K562 (cell line): ENCODE measurements at regions not wholly inside any gene's neighbourhood (a gene's known extent, or its start where the extent isn't known, plus 50 kb on each side); places are given as distances from the start of the nearest gene placed in this dataset.

Experiments
- ATAC-seq: fragments of 200-7000 bp; cut with Tn5 transposase; 3 replicates; pipeline ENCODE4 v1.9.1; 2020; ENCODE audit warnings: moderate library complexity
- BruUV-seq: library from RNA; stranded (reverse); fragments of 400-500 nt; replicated peaks from 2 replicates; lab custom pipeline; 2021; lab: Mats Ljungman, UMichigan
- CTCF ChIA-PET: fragments of 300-600 bp; formaldehyde crosslinking; extraction: SDS; loops from one replicate; lab custom pipeline; 2021; ENCODE audit warnings: low intra/inter-chr PET ratio; lab: Yijun Ruan, JAX
- POLR2A ChIA-PET: fragments of 300-600, 350-650 bp; sonication (Branson Sonifier 250); formaldehyde crosslinking; extraction: SDS; loops from one replicate; lab custom pipeline; 2021; ENCODE audit warnings: antibody characterized with exemption, inconsistent platforms; lab: Yijun Ruan, JAX
- DNase-seq, 4 experiments: peaks; one replicate each; pipeline versions ENCODE4 v3.0.0 to v3.0.0-alpha.2; 2011 to 2018; ENCODE audit warnings: low spot score in 3 of 4, mixed read lengths in 3 of 4; ENCODE audit errors: extremely low read depth in 1 of 4
- FAIRE-seq: peaks from 2 replicates; lab custom pipeline; 2011; peaks lifted over from hg19 to GRCh38; lab: Jason Lieb, UNC
- H2AFZ ChIP-seq: 2 replicates; pipeline ENCODE4 v1.6.0; 2011; ENCODE audit warnings: low read depth, low read length, control low read depth, inconsistent platforms
- H3K27ac ChIP-seq: fragments of 200-600 bp; 3 replicates; pipeline ENCODE4 v1.8.0; 2011; ENCODE audit warnings: low read depth, mild to moderate bottlenecking, control low read depth, inconsistent platforms, low read length, moderate library complexity, mixed read lengths; ENCODE audit errors: extremely low read depth
- H3K27me3 ChIP-seq, 2 experiments: fragments of 300-600 bp in 1 of 2; 2 replicates in 1 of 2; 3 replicates in 1 of 2; pipeline versions ENCODE4 v1.6.0 to v1.8.0; 2011; ENCODE audit warnings: inconsistent platforms in 2 of 2, low read length in 2 of 2, mild to moderate bottlenecking in 1 of 2, mixed read lengths in 1 of 2, moderate library complexity in 1 of 2; ENCODE audit not compliant: control insufficient read depth in 2 of 2, insufficient read depth in 2 of 2
- H3K36me3 ChIP-seq: fragments of 300-600 bp; 3 replicates; pipeline ENCODE4 v1.8.0; 2011; ENCODE audit warnings: mild to moderate bottlenecking, low read length, inconsistent platforms; ENCODE audit not compliant: control insufficient read depth, insufficient read depth
- H3K4me1 ChIP-seq, 2 experiments: fragments of 200-600 bp in 1 of 2; replicated peaks in 1 of 2; 2 replicates in 1 of 2; 3 replicates in 1 of 2; pipeline versions ENCODE4 v1.5.1 to v1.8.0; 2011; ENCODE audit warnings: inconsistent platforms in 2 of 2, low read length in 2 of 2, mild to moderate bottlenecking in 1 of 2, mixed read lengths in 1 of 2, moderate library complexity in 1 of 2; ENCODE audit not compliant: control insufficient read depth in 2 of 2, insufficient read depth in 2 of 2
- H3K4me2 ChIP-seq: 2 replicates; pipeline ENCODE4 v1.6.1; 2011; ENCODE audit warnings: low read length, control low read depth, inconsistent platforms, mixed read lengths; ENCODE audit not compliant: insufficient read depth
- H3K4me3 ChIP-seq: fragments of 200-600 bp; sonication (generic), shearing (Covaris generic); 2 replicates; pipeline ENCODE4 v1.5.1; 2016; ENCODE audit warnings: control low read depth, inconsistent platforms
- H3K79me2 ChIP-seq: fragments of 200-600 bp; 3 replicates; pipeline ENCODE4 v1.8.0; 2011; ENCODE audit warnings: low read length, inconsistent platforms; ENCODE audit not compliant: control insufficient read depth, insufficient read depth
- H3K9ac ChIP-seq, 2 experiments: 2 replicates each; pipeline versions ENCODE4 v1.6.0 to v1.6.1; 2011; ENCODE audit warnings: low read depth in 2 of 2, low read length in 2 of 2, control low read depth in 1 of 2, inconsistent platforms in 1 of 2, mild to moderate bottlenecking in 1 of 2, mixed read lengths in 1 of 2; ENCODE audit not compliant: insufficient read depth in 1 of 2
- H3K9me1 ChIP-seq: one replicate; pipeline ENCODE4 v1.6.0; 2011; ENCODE audit warnings: inconsistent platforms, mild to moderate bottlenecking, low read length, moderate library complexity; ENCODE audit not compliant: control insufficient read depth, insufficient read depth
- H3K9me3 ChIP-seq: replicated peaks from 2 replicates; pipeline ENCODE4 v1.5.1; 2011; ENCODE audit warnings: low read depth, low read length, inconsistent platforms; ENCODE audit not compliant: control insufficient read depth, insufficient read depth
- H4K20me1 ChIP-seq: replicated peaks from 2 replicates; pipeline ENCODE4 v1.6.1; 2011; ENCODE audit warnings: low read length, inconsistent platforms, mixed read lengths; ENCODE audit not compliant: control insufficient read depth, insufficient read depth
- AFF4 ChIP-seq: sonication (generic); formaldehyde crosslinking; IDR thresholded peaks from 2 replicates; pipeline ENCODE4 v1.8.0; 2023; ENCODE audit warnings: mild to moderate bottlenecking, missing genetic modification reagents
- BACH1 ChIP-seq: fragments of 200-800 bp; sonication (Bioruptor generic); IDR thresholded peaks from 2 replicates; pipeline ENCODE4 v1.6.1; 2016; ENCODE audit warnings: missing genetic modification characterization, missing compliant biosample characterization
- DIDO1 ChIP-seq: fragments of 450-650 bp; IDR thresholded peaks from 2 replicates; pipeline ENCODE4 v1.6.1; 2016; ENCODE audit warnings: low read depth, missing biosample characterization, missing genetic modification characterization
- NFE2 ChIP-seq: IDR thresholded peaks from 2 replicates; pipeline ENCODE4 v1.6.1; 2014; ENCODE audit warnings: antibody characterized with exemption, low read depth
- PKNOX1 ChIP-seq: fragments of 450-650 bp; IDR thresholded peaks from 2 replicates; pipeline ENCODE4 v1.6.1; 2016
- RBM25 ChIP-seq: fragments of 200-400 bp; formaldehyde crosslinking; IDR thresholded peaks from 2 replicates; pipeline ENCODE4 v1.6.1; 2018; ENCODE audit warnings: low read length, low read depth, moderate library complexity; ENCODE audit not compliant: severe bottlenecking
- RUNX1 ChIP-seq: sonication (generic); IDR thresholded peaks from 2 replicates; pipeline ENCODE4 v1.6.1; 2016; ENCODE audit warnings: antibody characterized with exemption, low read depth
- SNRNP70 ChIP-seq: fragments of 200-400 bp; formaldehyde crosslinking; optimal IDR thresholded peaks from 2 replicates; pipeline ENCODE3; 2017; ENCODE audit warnings: low read depth, low read length
- ZNF24 ChIP-seq: fragments of 450-650 bp; IDR thresholded peaks from 2 replicates; pipeline ENCODE4 v1.6.1; 2016
- WGBS: fragments of 100-300 bp; shearing (Covaris generic); methylation state at CpG from one replicate; pipeline ENCODE4 v1.1.6; 2016; ENCODE audit warnings: low coverage, mixed read lengths; ENCODE audit not compliant: insufficient coverage; ENCODE audit errors: missing lambda C conversion rate; 5-methylcytosine and 5-hydroxymethylcytosine counted together
- in situ Hi-C: fragments of 300-500 bp; cut with MboI; formaldehyde crosslinking; loops from 4 replicates; pipeline ENCODE4 v1.15.0; 2018; ENCODE audit warnings: inconsistent platforms, mixed read lengths
- intact Hi-C: fragments of 100-400 bp; cut with micrococcal nuclease; formaldehyde crosslinking; loops from 2 replicates; pipeline ENCODE4 v1.14.2; 2022
- TF ChIP-seq, protein P1 (sequence below): fragments of 200-800 bp; sonication (Bioruptor generic); IDR thresholded peaks from 2 replicates; pipeline ENCODE4 v1.6.1; 2016; ENCODE audit warnings: missing genetic modification characterization, missing compliant biosample characterization
- TF ChIP-seq, protein P2 (sequence below): fragments of 250-450 bp; sonication (Bioruptor Pico); IDR thresholded peaks from 2 replicates; pipeline ENCODE4 v1.8.0; 2022; ENCODE audit warnings: moderate library complexity, mild to moderate bottlenecking, inconsistent platforms

GRCh38 chr5:106159616-106160015, 1511.1 kb downstream of the EFNA5 start:
- WGBS, result 16% methylated on average over 2 of the region's 2 CpGs
- Histone ChIP-seq H2AFZ (no peak overlapping the region), H3K9ac (no peak overlapping the region), H4K20me1 (no peaks in the 10 kb centered on the region), H3K9me1 (no peaks in the 10 kb centered on the region), H3K4me2 (no peak overlapping the region), H3K79me2 (no peaks in the 10 kb centered on the region), H3K27ac (no peak overlapping the region), H3K36me3 (no peaks in the 10 kb centered on the region), H3K27me3 (no peaks in the 10 kb centered on the region), H3K4me1 (no peaks in the 10 kb centered on the region), H3K9me3 (no peaks in the 10 kb centered on the region; the same call in 1 of the 2 replicates), H3K4me3 (no peak overlapping the region)
- ATAC-seq, result no peak
- ChIA-PET POLR2A (no interaction called here), CTCF (no interaction called here)
- BruUV-seq, result no TSS peak
- intact Hi-C loops (no loop called here), in situ Hi-C loops (no loop called here)
- FAIRE-seq, result no peak
- no peak for DNase-seq
- no peak for TF ChIP-seq RUNX1
- no peak for TF ChIP-seq RBM25
- no peak for TF ChIP-seq AFF4 (CRISPR knock-in tag)
- TF ChIP-seq, protein P1, sequence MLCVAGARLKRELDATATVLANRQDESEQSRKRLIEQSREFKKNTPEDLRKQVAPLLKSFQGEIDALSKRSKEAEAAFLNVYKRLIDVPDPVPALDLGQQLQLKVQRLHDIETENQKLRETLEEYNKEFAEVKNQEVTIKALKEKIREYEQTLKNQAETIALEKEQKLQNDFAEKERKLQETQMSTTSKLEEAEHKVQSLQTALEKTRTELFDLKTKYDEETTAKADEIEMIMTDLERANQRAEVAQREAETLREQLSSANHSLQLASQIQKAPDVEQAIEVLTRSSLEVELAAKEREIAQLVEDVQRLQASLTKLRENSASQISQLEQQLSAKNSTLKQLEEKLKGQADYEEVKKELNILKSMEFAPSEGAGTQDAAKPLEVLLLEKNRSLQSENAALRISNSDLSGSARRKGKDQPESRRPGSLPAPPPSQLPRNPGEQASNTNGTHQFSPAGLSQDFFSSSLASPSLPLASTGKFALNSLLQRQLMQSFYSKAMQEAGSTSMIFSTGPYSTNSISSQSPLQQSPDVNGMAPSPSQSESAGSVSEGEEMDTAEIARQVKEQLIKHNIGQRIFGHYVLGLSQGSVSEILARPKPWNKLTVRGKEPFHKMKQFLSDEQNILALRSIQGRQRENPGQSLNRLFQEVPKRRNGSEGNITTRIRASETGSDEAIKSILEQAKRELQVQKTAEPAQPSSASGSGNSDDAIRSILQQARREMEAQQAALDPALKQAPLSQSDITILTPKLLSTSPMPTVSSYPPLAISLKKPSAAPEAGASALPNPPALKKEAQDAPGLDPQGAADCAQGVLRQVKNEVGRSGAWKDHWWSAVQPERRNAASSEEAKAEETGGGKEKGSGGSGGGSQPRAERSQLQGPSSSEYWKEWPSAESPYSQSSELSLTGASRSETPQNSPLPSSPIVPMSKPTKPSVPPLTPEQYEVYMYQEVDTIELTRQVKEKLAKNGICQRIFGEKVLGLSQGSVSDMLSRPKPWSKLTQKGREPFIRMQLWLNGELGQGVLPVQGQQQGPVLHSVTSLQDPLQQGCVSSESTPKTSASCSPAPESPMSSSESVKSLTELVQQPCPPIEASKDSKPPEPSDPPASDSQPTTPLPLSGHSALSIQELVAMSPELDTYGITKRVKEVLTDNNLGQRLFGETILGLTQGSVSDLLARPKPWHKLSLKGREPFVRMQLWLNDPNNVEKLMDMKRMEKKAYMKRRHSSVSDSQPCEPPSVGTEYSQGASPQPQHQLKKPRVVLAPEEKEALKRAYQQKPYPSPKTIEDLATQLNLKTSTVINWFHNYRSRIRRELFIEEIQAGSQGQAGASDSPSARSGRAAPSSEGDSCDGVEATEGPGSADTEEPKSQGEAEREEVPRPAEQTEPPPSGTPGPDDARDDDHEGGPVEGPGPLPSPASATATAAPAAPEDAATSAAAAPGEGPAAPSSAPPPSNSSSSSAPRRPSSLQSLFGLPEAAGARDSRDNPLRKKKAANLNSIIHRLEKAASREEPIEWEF, result no peak
- TF ChIP-seq, protein P2, sequence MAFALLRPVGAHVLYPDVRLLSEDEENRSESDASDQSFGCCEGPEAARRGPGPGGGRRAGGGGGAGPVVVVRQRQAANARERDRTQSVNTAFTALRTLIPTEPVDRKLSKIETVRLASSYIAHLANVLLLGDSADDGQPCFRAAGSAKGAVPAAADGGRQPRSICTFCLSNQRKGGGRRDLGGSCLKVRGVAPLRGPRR (CRISPR knock-in tag), result no peak
- no peak for TF ChIP-seq NFE2
- TF ChIP-seq PKNOX1, result no peak
- TF ChIP-seq DIDO1 (tag), result no peak
- no peak for TF ChIP-seq SNRNP70
- no peak for TF ChIP-seq ZNF24
- TF ChIP-seq BACH1 (tag), result no peak
